ENCODE measurements at regions not wholly inside any gene's neighbourhood (a gene's known extent, or its start where the extent isn't known, plus 50 kb on each side); places are given as distances from the start of the nearest gene placed in this dataset.

GRCh38 chr3:40718681-40719080, 193.9 kb downstream of the ZNF621 start:
- TF ChIP-seq CTCF (optimal IDR thresholded peaks at IDR 0.05 in 1 of 3, IDR thresholded peaks at IDR 0.05 in 1 of 3, conservative IDR thresholded peaks at IDR 0.05 in 1 of 3; ENCODE audit: extremely low read depth in 1 of 3, insufficient read depth in 2 of 3, low read length in 3 of 3) (no peak), EZH2 (IDR thresholded peaks at IDR 0.05; ENCODE audit: low read length) (no peak)

Measured in keratinocyte (primary cell).